ENCODE measurements at regions not wholly inside any gene's neighbourhood (a gene's known extent, or its start where the extent isn't known, plus 50 kb on each side); places are given as distances from the start of the nearest gene placed in this dataset.

GRCh38 chr2:71816815-71817214 lies 330.8 kb downstream of the CYP26B1 start:
- TF ChIP-seq, protein P1, sequence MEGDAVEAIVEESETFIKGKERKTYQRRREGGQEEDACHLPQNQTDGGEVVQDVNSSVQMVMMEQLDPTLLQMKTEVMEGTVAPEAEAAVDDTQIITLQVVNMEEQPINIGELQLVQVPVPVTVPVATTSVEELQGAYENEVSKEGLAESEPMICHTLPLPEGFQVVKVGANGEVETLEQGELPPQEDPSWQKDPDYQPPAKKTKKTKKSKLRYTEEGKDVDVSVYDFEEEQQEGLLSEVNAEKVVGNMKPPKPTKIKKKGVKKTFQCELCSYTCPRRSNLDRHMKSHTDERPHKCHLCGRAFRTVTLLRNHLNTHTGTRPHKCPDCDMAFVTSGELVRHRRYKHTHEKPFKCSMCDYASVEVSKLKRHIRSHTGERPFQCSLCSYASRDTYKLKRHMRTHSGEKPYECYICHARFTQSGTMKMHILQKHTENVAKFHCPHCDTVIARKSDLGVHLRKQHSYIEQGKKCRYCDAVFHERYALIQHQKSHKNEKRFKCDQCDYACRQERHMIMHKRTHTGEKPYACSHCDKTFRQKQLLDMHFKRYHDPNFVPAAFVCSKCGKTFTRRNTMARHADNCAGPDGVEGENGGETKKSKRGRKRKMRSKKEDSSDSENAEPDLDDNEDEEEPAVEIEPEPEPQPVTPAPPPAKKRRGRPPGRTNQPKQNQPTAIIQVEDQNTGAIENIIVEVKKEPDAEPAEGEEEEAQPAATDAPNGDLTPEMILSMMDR (IDR thresholded peaks at IDR 0.05), result no peak
- TF ChIP-seq POLR2A (IDR thresholded peaks at IDR 0.05) (no peak), EP300 (IDR thresholded peaks at IDR 0.05) (no peak), POLR2AphosphoS5 (IDR thresholded peaks at IDR 0.05) (no peak)
